ENCODE measurements at regions not wholly inside any gene's neighbourhood (a gene's known extent, or its start where the extent isn't known, plus 50 kb on each side); places are given as distances from the start of the nearest gene placed in this dataset.
"Not testable (repeated sequence)": the region's sequence is repeated elsewhere in the genome, so short reads cannot be mapped to it uniquely, and the experiment has no call there.

DNA sequence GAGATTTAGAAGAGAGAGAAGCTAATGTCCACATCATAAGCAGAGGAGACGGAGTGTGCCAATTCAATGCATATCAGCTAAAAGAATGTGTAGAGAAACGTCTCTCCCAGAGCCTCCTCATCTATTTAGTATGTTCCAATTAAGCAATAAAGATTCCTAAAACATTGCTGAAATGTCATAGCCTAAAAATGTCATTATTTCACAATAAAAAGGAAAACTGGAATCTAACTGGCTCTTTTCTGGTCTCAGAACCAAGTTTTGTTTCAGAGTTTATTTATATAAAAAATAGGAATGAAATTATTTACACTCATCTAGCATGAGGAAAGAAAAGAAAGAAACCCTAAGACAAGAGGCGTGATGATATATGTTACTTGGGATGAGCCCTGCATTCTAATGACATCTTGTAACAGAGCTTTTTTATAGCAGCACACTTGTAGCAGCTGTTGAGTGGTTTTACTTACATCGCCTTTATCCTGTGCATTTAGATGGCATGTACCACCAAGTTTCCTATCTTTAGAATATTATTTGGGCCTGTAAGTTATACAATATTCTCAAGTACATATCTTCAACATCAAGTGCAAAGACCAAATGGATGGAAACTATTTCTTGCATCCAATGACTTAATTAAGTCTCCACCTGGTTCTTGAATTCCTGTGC is 266.3 kb upstream of the PRKD1 start:
- H3K27me3 ChIP-seq (replicated peaks in 2 of 5; ENCODE audit: control insufficient read depth in 4 of 5, insufficient read depth in 5 of 5, low read length in 4 of 5): no peaks in the 10 kb centered on the region
- H3K9me3 ChIP-seq (ENCODE audit: control extremely low read depth in 1 of 5, control insufficient read depth in 4 of 5, insufficient read depth in 2 of 5, low read depth in 1 of 5, low read length in 4 of 5): no peaks in the 10 kb centered on the region
- ChIA-PET CTCF (interaction anchor here (1.0 kb wide), 1 partner anchor 10 kb away, joined by 3 read pairs; no protein-coding TSS in a partner anchor), POLR2A (no interaction called here)
- WGBS (ENCODE audit: insufficient coverage): 80% methylated on average over 2 of the region's 4 CpGs
- H3K4me1 ChIP-seq (ENCODE audit: control extremely low read depth in 1 of 4, control insufficient read depth in 4 of 4, insufficient read depth in 4 of 4, low read length in 3 of 4): no peaks in the 10 kb centered on the region
- H3K27ac ChIP-seq (ENCODE audit: insufficient read depth in 1 of 2, low read depth in 1 of 2, low read length in 2 of 2, poor library complexity in 1 of 2, severe bottlenecking in 2 of 2): no peak overlapping the region
- no peaks in the 10 kb centered on the region for H3K36me3 ChIP-seq (ENCODE audit: control insufficient read depth in 4 of 4, insufficient read depth in 4 of 4, low read length in 3 of 4)
- no peak for DNase-seq
- no peak overlapping the region for H3K4me3 ChIP-seq (ENCODE audit: control insufficient read depth in 1 of 7, extremely low read depth in 1 of 7, insufficient read depth in 4 of 7, low read depth in 2 of 7, low read length in 6 of 7)

- no peaks in the 10 kb centered on the region for H3K4me1 ChIP-seq (ENCODE audit: control extremely low read depth in 1 of 4, control insufficient read depth in 4 of 4, insufficient read depth in 4 of 4, low read length in 3 of 4)
- POLR2A ChIA-PET: no interaction called here
- no peak overlapping the region for H3K4me3 ChIP-seq (ENCODE audit: control insufficient read depth in 1 of 7, extremely low read depth in 1 of 7, insufficient read depth in 4 of 7, low read depth in 2 of 7, low read length in 6 of 7)
- no peaks in the 10 kb centered on the region for H3K27me3 ChIP-seq (replicated peaks in 2 of 5; ENCODE audit: control insufficient read depth in 4 of 5, insufficient read depth in 5 of 5, low read length in 4 of 5)
- no peaks in the 10 kb centered on the region for H3K36me3 ChIP-seq (ENCODE audit: control insufficient read depth in 4 of 4, insufficient read depth in 4 of 4, low read length in 3 of 4)
- CTCF ChIA-PET: no interaction called here
- DNase-seq: no peak
- WGBS (ENCODE audit: insufficient coverage): no CpG with 5 or more reads among the region's 2 CpGs
- no peak overlapping the region for H3K27ac ChIP-seq (ENCODE audit: insufficient read depth in 1 of 2, low read depth in 1 of 2, low read length in 2 of 2, poor library complexity in 1 of 2, severe bottlenecking in 2 of 2)
- no peaks in the 10 kb centered on the region for H3K9me3 ChIP-seq (ENCODE audit: control extremely low read depth in 1 of 5, control insufficient read depth in 4 of 5, insufficient read depth in 2 of 5, low read depth in 1 of 5, low read length in 4 of 5)
Measured at GRCh38 chr14:30194741-30195148, 267.1 kb upstream of the PRKD1 start.

- ChIA-PET CTCF (no interaction called here), POLR2A (no interaction called here)
- 57% methylated on average over 3 of the region's 3 CpGs for WGBS (ENCODE audit: insufficient coverage)
- Histone ChIP-seq H3K27me3 (replicated peaks in 2 of 5; ENCODE audit: control insufficient read depth in 4 of 5, insufficient read depth in 5 of 5, low read length in 4 of 5) (peaks cover 0 to 3% (median 0%) of the 10 kb centered on the region in 5 experiments), H3K4me3 (ENCODE audit: control insufficient read depth in 1 of 7, extremely low read depth in 1 of 7, insufficient read depth in 4 of 7, low read depth in 2 of 7, low read length in 6 of 7) (no peak overlapping the region), H3K4me1 (ENCODE audit: control extremely low read depth in 1 of 4, control insufficient read depth in 4 of 4, insufficient read depth in 4 of 4, low read length in 3 of 4) (no peaks in the 10 kb centered on the region), H3K27ac (ENCODE audit: insufficient read depth in 1 of 2, low read depth in 1 of 2, low read length in 2 of 2, poor library complexity in 1 of 2, severe bottlenecking in 2 of 2) (no peak overlapping the region), H3K36me3 (ENCODE audit: control insufficient read depth in 4 of 4, insufficient read depth in 4 of 4, low read length in 3 of 4) (no peaks in the 10 kb centered on the region), H3K9me3 (ENCODE audit: control extremely low read depth in 1 of 5, control insufficient read depth in 4 of 5, insufficient read depth in 2 of 5, low read depth in 1 of 5, low read length in 4 of 5) (no peaks in the 10 kb centered on the region)
- DNase-seq: no peak
Measured at GRCh38 chr14:30195941-30196340, 268.3 kb upstream of the PRKD1 start.

GRCh38 chr14:30196861-30197260 is 269.2 kb upstream of the PRKD1 start:
- 100% methylated on average over 2 of the region's 2 CpGs for WGBS (ENCODE audit: insufficient coverage)

DNA sequence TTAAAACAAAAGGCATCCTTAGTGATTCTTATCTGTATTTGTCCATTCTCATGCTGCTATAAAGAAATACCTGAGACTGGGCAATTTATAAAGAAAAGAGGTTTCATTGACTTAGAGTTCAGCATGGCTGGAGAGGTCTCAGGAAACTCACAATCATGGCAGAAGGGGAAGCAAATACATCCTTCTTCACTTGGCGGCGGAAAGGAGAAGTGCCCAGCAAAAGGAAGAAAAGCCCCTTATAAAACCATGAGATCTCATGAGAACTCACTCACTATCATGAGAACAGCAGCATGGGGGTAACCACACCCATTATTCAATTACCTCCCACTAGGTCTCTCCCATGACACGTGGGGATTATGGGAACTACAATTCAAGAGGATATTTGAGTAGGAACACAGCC is 271.1 kb upstream of the PRKD1 start:
- H3K27me3 ChIP-seq (replicated peaks in 2 of 5; ENCODE audit: control insufficient read depth in 4 of 5, insufficient read depth in 5 of 5, low read length in 4 of 5); H3K4me1 ChIP-seq (ENCODE audit: control extremely low read depth in 1 of 4, control insufficient read depth in 4 of 4, insufficient read depth in 4 of 4, low read length in 3 of 4); H3K9me3 ChIP-seq (ENCODE audit: control extremely low read depth in 1 of 5, control insufficient read depth in 4 of 5, insufficient read depth in 2 of 5, low read depth in 1 of 5, low read length in 4 of 5); POLR2A ChIA-PET; H3K4me3 ChIP-seq (ENCODE audit: control insufficient read depth in 1 of 7, extremely low read depth in 1 of 7, insufficient read depth in 4 of 7, low read depth in 2 of 7, low read length in 6 of 7); CTCF ChIA-PET; H3K27ac ChIP-seq (ENCODE audit: insufficient read depth in 1 of 2, low read depth in 1 of 2, low read length in 2 of 2, poor library complexity in 1 of 2, severe bottlenecking in 2 of 2); H3K36me3 ChIP-seq (ENCODE audit: control insufficient read depth in 4 of 4, insufficient read depth in 4 of 4, low read length in 3 of 4): not testable (repeated sequence)
- WGBS (ENCODE audit: insufficient coverage): 43% methylated on average over 1 of the region's 3 CpGs
- DNase-seq: peak in 1 of 3 donors; percentile 5

More at GRCh38 chr14:30196861-30197260, 269.2 kb upstream of the PRKD1 start:
- Histone ChIP-seq H3K4me1 (ENCODE audit: control extremely low read depth in 1 of 4, control insufficient read depth in 4 of 4, insufficient read depth in 4 of 4, low read length in 3 of 4) (no peaks in the 10 kb centered on the region), H3K9me3 (ENCODE audit: control extremely low read depth in 1 of 5, control insufficient read depth in 4 of 5, insufficient read depth in 2 of 5, low read depth in 1 of 5, low read length in 4 of 5) (no peaks in the 10 kb centered on the region), H3K27ac (ENCODE audit: insufficient read depth in 1 of 2, low read depth in 1 of 2, low read length in 2 of 2, poor library complexity in 1 of 2, severe bottlenecking in 2 of 2) (no peak overlapping the region), H3K27me3 (replicated peaks in 2 of 5; ENCODE audit: control insufficient read depth in 4 of 5, insufficient read depth in 5 of 5, low read length in 4 of 5) (peaks cover 0 to 3% (median 0%) of the 10 kb centered on the region in 5 experiments), H3K4me3 (ENCODE audit: control insufficient read depth in 1 of 7, extremely low read depth in 1 of 7, insufficient read depth in 4 of 7, low read depth in 2 of 7, low read length in 6 of 7) (no peak overlapping the region), H3K36me3 (ENCODE audit: control insufficient read depth in 4 of 4, insufficient read depth in 4 of 4, low read length in 3 of 4) (no peaks in the 10 kb centered on the region)
- ChIA-PET CTCF (no interaction called here), POLR2A (no interaction called here)
- no peak for DNase-seq

GRCh38 chr14:30204431-30204980 is 276.9 kb upstream of the PRKD1 start:
- Histone ChIP-seq H3K4me1 (ENCODE audit: control extremely low read depth in 1 of 4, control insufficient read depth in 4 of 4, insufficient read depth in 4 of 4, low read length in 3 of 4) (no peaks in the 10 kb centered on the region), H3K9me3 (ENCODE audit: control extremely low read depth in 1 of 5, control insufficient read depth in 4 of 5, insufficient read depth in 2 of 5, low read depth in 1 of 5, low read length in 4 of 5) (no peaks in the 10 kb centered on the region), H3K27me3 (replicated peaks in 2 of 5; ENCODE audit: control insufficient read depth in 4 of 5, insufficient read depth in 5 of 5, low read length in 4 of 5) (peaks cover 0 to 3% (median 0%) of the 10 kb centered on the region in 5 experiments), H3K27ac (ENCODE audit: insufficient read depth in 1 of 2, low read depth in 1 of 2, low read length in 2 of 2, poor library complexity in 1 of 2, severe bottlenecking in 2 of 2) (no peak overlapping the region), H3K36me3 (ENCODE audit: control insufficient read depth in 4 of 4, insufficient read depth in 4 of 4, low read length in 3 of 4) (no peaks in the 10 kb centered on the region), H3K4me3 (ENCODE audit: control insufficient read depth in 1 of 7, extremely low read depth in 1 of 7, insufficient read depth in 4 of 7, low read depth in 2 of 7, low read length in 6 of 7) (no peak overlapping the region)
- no peak for DNase-seq
- WGBS (ENCODE audit: insufficient coverage): 100% methylated on average over 2 of the region's 2 CpGs
- ChIA-PET POLR2A (no interaction called here), CTCF (interaction anchor here (0.9 to 1.3 kb wide), 3 partner anchors 9 to 66 kb away, joined by 3 read pairs; no protein-coding TSS in a partner anchor)

GRCh38 chr14:30209136-30209535 is 281.5 kb upstream of the PRKD1 start:
- Histone ChIP-seq H3K36me3 (ENCODE audit: control insufficient read depth in 4 of 4, insufficient read depth in 4 of 4, low read length in 3 of 4) (no peaks in the 10 kb centered on the region), H3K9me3 (ENCODE audit: control extremely low read depth in 1 of 5, control insufficient read depth in 4 of 5, insufficient read depth in 2 of 5, low read depth in 1 of 5, low read length in 4 of 5) (no peaks in the 10 kb centered on the region), H3K4me3 (ENCODE audit: control insufficient read depth in 1 of 7, extremely low read depth in 1 of 7, insufficient read depth in 4 of 7, low read depth in 2 of 7, low read length in 6 of 7) (no peak overlapping the region), H3K4me1 (ENCODE audit: control extremely low read depth in 1 of 4, control insufficient read depth in 4 of 4, insufficient read depth in 4 of 4, low read length in 3 of 4) (no peaks in the 10 kb centered on the region), H3K27me3 (replicated peaks in 2 of 5; ENCODE audit: control insufficient read depth in 4 of 5, insufficient read depth in 5 of 5, low read length in 4 of 5) (peaks cover 0 to 3% (median 0%) of the 10 kb centered on the region in 5 experiments), H3K27ac (ENCODE audit: insufficient read depth in 1 of 2, low read depth in 1 of 2, low read length in 2 of 2, poor library complexity in 1 of 2, severe bottlenecking in 2 of 2) (no peak overlapping the region)
- no CpG with 5 or more reads among the region's 1 CpG for WGBS (ENCODE audit: insufficient coverage)
- CTCF ChIA-PET: no interaction called here
- DNase-seq: no peak
- POLR2A ChIA-PET: no interaction called here
